HEK293T (cell line): ENCODE measurements at regions not wholly inside any gene's neighbourhood (a gene's known extent, or its start where the extent isn't known, plus 50 kb on each side); places are given as distances from the start of the nearest gene placed in this dataset.

Source experiments
- CTCF ChIA-PET: fragments of 350-600 bp; formaldehyde crosslinking; extraction: SDS; loops from one replicate; lab custom pipeline; 2021; ENCODE audit warnings: antibody characterized with exemption, inconsistent platforms; lab: Yijun Ruan, JAX
- POLR2A ChIA-PET: fragments of 350-600 bp; formaldehyde crosslinking; extraction: SDS; loops from one replicate; lab custom pipeline; 2020; ENCODE audit warnings: antibody characterized with exemption, inconsistent platforms; lab: Yijun Ruan, JAX
- DNase-seq: peaks from one replicate; pipeline ENCODE4 v3.0.0; 2012; ENCODE audit warnings: mixed read lengths; ENCODE audit errors: extremely low spot score
- ARNT ChIP-seq: fragments of 450-650 bp; IDR thresholded peaks from 2 replicates; pipeline ENCODE4 v1.6.1; 2017; ENCODE audit warnings: mild to moderate bottlenecking
- BHLHE40 ChIP-seq: fragments of 450-650 bp; IDR thresholded peaks from 2 replicates; pipeline ENCODE4 v1.6.1; 2016; ENCODE audit warnings: mild to moderate bottlenecking, moderate library complexity, borderline replicate concordance
- CTBP1 ChIP-seq: fragments of 450-650 bp; IDR thresholded peaks from 2 replicates; pipeline ENCODE4 v1.6.1; 2016; ENCODE audit warnings: borderline replicate concordance
- ELF4 ChIP-seq: fragments of 450-650 bp; IDR thresholded peaks from 2 replicates; pipeline ENCODE4 v1.6.1; 2017; ENCODE audit warnings: antibody characterized with exemption
- FOXA1 ChIP-seq: fragments of 450-650 bp; IDR thresholded peaks from 2 replicates; pipeline ENCODE4 v1.6.1; 2016; ENCODE audit warnings: mild to moderate bottlenecking
- FOXK2 ChIP-seq: fragments of 450-650 bp; IDR thresholded peaks from 2 replicates; pipeline ENCODE4 v1.6.1; 2016; ENCODE audit warnings: mild to moderate bottlenecking
- FOXM1 ChIP-seq: fragments of 450-650 bp; IDR thresholded peaks from 2 replicates; pipeline ENCODE4 v1.6.1; 2017; ENCODE audit warnings: mild to moderate bottlenecking, borderline replicate concordance
- HDGF ChIP-seq: fragments of 450-650 bp; IDR thresholded peaks from 2 replicates; pipeline ENCODE4 v1.6.1; 2017; ENCODE audit warnings: antibody characterized with exemption, borderline replicate concordance
- L3MBTL2 ChIP-seq: fragments of 450-650 bp; conservative IDR thresholded peaks from 2 replicates; pipeline ENCODE4 v1.6.1; 2016; ENCODE audit warnings: mild to moderate bottlenecking
- LEF1 ChIP-seq: fragments of 450-650 bp; IDR thresholded peaks from 2 replicates; pipeline ENCODE4 v1.6.1; 2017; ENCODE audit warnings: mild to moderate bottlenecking, borderline replicate concordance
- NFRKB ChIP-seq: fragments of 450-650 bp; IDR thresholded peaks from 2 replicates; pipeline ENCODE4 v1.6.1; 2016; ENCODE audit warnings: mild to moderate bottlenecking, moderate library complexity
- SP1 ChIP-seq: fragments of 450-650 bp; IDR thresholded peaks from 2 replicates; pipeline ENCODE4 v1.6.1; 2017
- SUZ12 ChIP-seq: fragments of 450-650 bp; IDR thresholded peaks from 2 replicates; pipeline ENCODE4 v1.6.1; 2016; ENCODE audit warnings: mild to moderate bottlenecking
- TARDBP ChIP-seq: fragments of 450-650 bp; IDR thresholded peaks from 2 replicates; pipeline ENCODE4 v1.6.1; 2016
- ZNF384 ChIP-seq: fragments of 450-650 bp; IDR thresholded peaks from 2 replicates; pipeline ENCODE4 v1.6.1; 2016
- TF ChIP-seq, protein P1 (sequence below): fragments of 450-650 bp; IDR thresholded peaks from 2 replicates; pipeline ENCODE4 v1.6.1; 2016

DNA sequence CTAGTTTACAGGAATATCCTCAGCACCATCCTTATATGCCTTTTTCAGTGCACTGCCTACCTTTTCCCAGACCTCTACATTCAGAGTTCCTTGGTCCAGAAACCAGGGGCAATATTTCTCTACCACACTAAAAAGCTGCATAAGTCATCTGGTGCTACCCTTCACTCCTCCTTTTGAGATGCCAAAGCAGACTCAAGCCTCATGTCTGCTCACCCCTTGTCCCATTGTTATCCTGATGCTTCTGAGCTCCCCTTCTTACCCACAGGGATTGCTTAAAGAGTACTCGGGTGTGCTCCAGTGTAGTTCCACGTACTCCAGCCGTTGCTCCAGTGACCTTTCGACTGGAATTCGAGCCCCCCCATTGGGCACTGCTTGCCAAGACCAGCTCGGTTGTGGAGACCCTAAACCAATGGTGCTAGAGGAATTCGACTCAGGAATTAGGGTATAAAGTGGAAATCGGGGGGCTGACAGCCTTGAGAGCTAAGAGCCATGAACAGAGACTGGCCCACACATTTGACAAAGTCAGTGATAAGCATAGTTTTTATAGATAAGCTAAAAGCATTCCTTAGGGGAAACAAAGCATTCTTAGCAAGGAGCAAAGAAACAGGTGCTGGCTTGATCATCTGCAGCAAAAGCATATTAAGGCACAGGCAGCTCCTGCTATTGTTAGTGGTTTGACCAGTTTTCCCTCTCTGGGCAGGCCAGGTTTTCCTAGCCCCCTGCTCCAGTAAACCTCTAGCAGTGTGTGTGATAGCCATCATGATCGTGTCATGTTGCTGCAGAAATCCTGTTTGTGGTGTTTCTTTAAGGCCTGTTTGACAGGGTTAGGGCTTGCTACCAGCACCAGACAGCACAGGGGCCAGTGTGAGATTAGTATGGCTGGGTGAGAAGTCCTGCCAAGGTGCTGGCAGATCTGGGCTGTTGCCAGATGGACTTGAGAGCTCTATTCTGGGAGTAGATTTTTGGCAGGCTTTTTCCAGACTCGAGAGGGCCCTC lies 57.5 kb upstream of the WDR1 start:
- ChIA-PET CTCF (interaction anchor here (1.3 kb wide), 1 partner anchor 16 kb away, joined by 3 read pairs; no protein-coding TSS in a partner anchor), POLR2A (no interaction called here)
- TF ChIP-seq HDGF (no peak), SUZ12 (no peak), SP1 (no peak), CTBP1 (no peak), L3MBTL2 (no peak), TARDBP (no peak), LEF1 (no peak), ELF4 (no peak), ARNT (no peak)
- no peak for DNase-seq

DNA sequence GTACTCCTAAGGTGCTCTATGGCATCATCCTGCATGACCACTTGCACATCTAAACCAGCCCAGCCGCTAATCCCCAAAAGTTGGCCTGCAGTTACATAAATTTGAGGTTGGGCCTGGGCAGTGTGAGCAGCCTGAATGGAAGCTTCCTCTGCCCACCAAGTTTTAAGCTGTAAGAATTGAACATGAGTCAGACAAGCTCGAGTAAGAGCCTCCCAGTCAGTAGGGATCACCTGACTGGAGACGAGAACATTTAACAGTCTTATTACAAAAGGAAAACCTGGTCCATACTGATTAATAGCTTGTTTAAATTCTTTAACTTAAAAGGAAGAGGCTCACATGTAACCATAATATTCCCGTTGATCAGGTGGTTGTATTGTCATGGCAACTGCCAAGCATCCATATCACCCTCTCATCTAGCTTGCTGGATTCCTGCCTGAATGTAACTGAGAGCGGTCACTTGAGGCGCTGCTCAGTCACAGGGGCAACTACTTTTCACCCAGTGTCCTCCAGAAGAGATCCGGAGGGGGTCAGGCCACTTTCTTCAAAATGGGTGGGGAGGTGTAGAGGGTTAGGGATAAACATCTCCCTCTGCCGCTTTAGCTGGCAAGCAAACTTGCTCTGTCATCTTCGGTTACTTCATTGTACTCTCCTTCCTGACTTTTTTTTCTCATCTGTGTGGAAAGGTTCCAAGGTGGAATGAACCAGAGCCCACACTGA lies 56.6 kb upstream of the WDR1 start:
- DNase-seq: no peak
- POLR2A ChIA-PET: no interaction called here
- CTCF ChIA-PET: interaction anchor here (1.3 kb wide), 1 partner anchor 15 kb away, joined by 3 read pairs; no protein-coding TSS in a partner anchor
- TF ChIP-seq ZNF384 (no peak), NFRKB (no peak), BHLHE40 (no peak), TARDBP (no peak), HDGF (no peak), L3MBTL2 (no peak), SP1 (no peak), FOXM1 (no peak), ELF4 (no peak), ARNT (no peak), FOXA1 (no peak), CTBP1 (no peak), SUZ12 (no peak), FOXK2 (no peak)
- TF ChIP-seq, protein P1, sequence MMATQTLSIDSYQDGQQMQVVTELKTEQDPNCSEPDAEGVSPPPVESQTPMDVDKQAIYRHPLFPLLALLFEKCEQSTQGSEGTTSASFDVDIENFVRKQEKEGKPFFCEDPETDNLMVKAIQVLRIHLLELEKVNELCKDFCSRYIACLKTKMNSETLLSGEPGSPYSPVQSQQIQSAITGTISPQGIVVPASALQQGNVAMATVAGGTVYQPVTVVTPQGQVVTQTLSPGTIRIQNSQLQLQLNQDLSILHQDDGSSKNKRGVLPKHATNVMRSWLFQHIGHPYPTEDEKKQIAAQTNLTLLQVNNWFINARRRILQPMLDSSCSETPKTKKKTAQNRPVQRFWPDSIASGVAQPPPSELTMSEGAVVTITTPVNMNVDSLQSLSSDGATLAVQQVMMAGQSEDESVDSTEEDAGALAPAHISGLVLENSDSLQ: no peak

DNA sequence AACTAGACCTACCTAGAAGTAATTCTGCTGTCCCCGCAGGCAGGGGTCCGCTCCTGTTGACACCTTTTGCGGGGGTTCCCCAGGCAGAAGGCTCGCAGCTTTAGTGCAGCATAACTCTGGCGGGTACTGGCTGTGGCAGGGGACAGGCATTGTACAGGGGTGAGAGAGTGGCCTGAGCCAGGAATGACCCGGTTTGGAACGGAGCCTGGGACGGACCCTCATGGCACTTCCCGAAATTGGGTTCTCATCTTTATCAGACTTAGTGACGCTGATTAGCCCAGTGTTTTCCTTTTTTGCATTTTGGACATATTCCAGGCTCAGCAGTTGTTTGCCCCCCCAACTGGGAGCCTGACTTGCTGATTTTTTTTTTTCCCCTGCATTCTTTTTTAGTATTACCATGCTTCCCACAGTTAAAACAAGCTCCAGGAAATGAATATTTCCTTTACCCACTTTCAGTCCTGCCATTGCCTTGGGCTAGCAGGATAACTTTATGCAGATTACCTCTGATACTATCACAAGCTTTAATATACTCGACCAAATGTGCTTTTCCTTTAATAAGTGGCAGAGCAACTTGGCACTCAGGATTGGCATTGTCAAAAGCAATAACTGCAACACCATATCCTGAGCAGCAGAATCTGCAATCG lies 55.8 kb upstream of the WDR1 start:
- ChIA-PET POLR2A (no interaction called here), CTCF (interaction anchor here (1.3 kb wide), 1 partner anchor 14 kb away, joined by 3 read pairs; no protein-coding TSS in a partner anchor)
- TF ChIP-seq SP1 (no peak), TARDBP (no peak), ARNT (no peak), FOXA1 (no peak), HDGF (no peak), L3MBTL2 (no peak), FOXK2 (no peak), ELF4 (no peak), FOXM1 (no peak), NFRKB (no peak), CTBP1 (no peak), BHLHE40 (no peak), LEF1 (no peak), ZNF384 (no peak), SUZ12 (no peak)
- TF ChIP-seq, protein P1: no peak
- DNase-seq: no peak

DNA sequence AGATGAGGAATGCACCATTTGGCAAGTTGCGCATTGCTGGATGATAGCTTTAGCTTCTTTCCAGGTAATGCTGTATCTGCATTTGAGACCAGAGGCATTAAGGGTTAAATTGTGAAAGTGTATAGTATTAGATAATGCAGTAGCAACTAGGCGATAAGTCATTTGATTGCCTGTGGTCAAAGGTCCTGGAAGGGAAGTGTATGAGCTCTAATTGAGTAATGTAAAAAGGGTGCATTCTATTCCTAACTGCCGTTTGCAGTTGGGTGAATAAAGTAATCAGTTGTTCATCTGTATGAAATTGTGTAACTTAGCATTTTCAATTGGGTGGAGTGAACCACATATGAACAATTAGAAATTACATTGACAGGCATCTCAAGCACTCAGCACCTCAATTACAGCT lies 54.5 kb upstream of the WDR1 start:
- DNase-seq: no peak
- ChIA-PET POLR2A (no interaction called here), CTCF (no interaction called here)
- TF ChIP-seq ZNF384 (no peak), HDGF (no peak), ELF4 (no peak), FOXK2 (no peak), FOXM1 (no peak), SP1 (no peak), L3MBTL2 (no peak), FOXA1 (no peak), LEF1 (no peak), CTBP1 (no peak), TARDBP (no peak), BHLHE40 (no peak), ARNT (no peak), SUZ12 (no peak), NFRKB (no peak)
- TF ChIP-seq, protein P1: no peak
